HK-2 (cell line): ENCODE measurements at regions not wholly inside any gene's neighbourhood (a gene's known extent, or its start where the extent isn't known, plus 50 kb on each side); places are given as distances from the start of the nearest gene placed in this dataset.
"Not testable (repeated sequence)": the region's sequence is repeated elsewhere in the genome, so short reads cannot be mapped to it uniquely, and the experiment has no call there.

Experiments
- DNase-seq: peaks from one replicate; pipeline ENCODE4 v3.0.0-alpha.2; 2018; ENCODE audit not compliant: unreplicated experiment

DNA sequence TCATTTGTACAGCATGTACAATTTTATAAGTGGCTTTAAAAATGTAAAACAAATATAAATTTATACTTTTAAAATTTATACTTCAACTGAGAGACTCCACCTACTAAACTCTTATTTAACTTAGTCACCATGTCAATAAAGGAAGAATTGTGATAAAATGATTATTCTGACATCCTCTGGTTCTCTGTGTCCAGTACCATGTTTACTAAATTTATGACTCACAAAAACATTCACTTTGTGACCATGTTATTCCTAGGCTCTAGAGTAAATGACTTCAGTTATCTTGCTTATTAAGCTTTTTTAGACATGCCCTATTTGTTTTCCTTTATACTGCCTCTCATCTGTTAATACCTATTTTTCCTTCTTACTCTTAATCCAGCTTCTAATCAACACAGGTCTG is 959.6 kb upstream of the SLC39A10 start:
- no peak for DNase-seq

DNA sequence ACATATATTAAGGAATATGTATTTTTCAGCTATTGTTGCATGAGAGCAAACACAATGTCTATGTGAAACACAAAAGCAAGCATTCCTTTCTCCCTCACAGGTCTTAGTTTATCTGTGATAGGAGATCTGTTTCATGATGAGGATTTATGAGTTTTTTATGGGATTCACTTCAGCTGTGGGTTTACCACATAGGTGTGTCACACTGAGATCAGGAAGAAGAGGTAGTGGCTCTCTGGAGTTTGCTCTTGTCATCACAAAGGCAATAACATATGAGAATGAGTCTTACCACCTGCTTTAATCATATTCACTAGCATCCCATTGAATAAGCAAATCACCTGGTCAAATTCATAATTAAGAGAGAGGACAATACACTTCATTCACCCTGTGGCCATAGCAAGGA is 960.3 kb upstream of the SLC39A10 start:
- DNase-seq = no peak

DNA sequence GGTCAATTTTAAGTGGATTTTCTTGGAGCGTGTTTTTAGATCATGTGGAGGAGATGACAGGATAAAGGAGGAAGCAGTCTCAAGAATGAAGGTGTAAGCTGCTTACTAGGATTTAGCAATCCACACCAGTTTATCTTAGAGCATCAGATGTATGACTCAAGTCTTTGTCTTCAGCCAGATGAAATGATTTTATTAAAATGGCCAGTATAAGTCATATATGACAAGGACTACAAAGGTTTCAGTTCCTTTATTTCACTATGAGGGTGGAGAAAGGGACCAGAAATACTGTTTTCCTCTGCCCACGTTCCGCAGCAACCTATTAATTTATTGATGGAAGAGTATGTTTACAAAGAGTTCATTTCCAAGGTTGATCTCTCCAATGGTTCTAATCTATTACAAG is 970.5 kb upstream of the SLC39A10 start:
- DNase-seq = no peak

DNA sequence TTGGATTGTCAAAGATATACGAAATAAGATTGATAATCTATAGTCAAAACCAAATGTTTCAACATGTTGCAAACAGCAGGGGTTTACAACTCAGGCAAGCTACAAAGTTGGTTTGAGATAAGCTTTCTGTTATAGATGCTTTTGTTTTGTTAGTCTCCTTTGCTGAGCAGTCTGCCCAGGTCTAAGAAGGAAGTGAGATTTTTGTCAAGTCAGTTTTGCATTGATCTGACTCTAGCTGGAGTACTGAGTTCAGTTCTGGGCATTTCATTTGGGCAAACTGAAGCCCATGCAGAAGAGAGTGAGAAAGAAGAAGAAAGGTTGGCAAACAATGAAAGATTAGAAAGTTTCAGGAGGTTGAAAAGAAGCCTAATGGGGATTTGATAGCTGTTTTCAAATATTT is 983.0 kb upstream of the SLC39A10 start:
- no peak for DNase-seq

- no peak for DNase-seq
These were observed 984.0 kb upstream of the SLC39A10 start for GRCh38 chr2:194672994-194673393.

GRCh38 chr2:194661431-194661830 is 995.6 kb upstream of the SLC39A10 start:
- no peak for DNase-seq

DNA sequence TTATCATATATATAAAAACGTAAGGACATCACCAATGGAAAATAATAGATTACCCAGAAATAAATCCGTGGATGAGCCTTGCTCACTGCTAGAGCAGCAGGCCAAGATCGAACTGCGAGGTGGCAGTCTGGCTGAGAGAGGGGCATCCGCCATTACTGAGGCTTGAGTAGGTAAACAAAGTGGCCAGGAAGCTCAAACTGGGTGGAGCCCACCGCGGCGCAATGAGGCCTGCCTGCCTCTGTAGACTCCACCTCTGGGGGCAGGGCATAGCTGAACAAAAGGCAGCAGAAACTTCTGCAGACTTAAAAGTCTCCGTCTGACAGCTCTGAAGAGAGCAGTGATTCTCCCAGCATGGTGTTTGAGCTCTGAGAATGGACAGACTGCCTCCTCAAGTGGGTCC is 1018.0 kb upstream of the SLC39A10 start:
- DNase-seq = not testable (repeated sequence)

GRCh38 chr2:194621945-194622344 is 1035.1 kb upstream of the SLC39A10 start:
- DNase-seq = no peak

- DNase-seq = no peak
These were observed 1037.7 kb upstream of the SLC39A10 start for GRCh38 chr2:194619366-194619765.

DNA sequence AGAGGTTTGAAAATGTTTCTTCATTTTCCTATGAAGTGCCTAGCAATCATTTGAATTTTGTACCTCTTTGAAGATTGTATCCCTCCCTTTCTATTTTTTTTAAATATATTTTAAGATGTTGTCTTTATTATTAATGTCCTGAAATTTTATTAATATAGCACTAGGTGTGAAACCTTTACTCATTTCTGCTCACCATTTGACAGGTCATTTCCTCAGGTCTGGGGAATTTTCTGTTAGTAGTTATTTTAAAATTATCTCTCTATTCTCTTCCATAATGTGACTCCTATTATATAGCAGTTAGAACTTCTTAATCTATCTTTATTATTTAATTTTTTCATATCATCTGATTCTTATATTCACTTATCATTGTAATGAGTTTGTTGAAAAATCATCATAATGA is 1038.6 kb upstream of the SLC39A10 start:
- no peak for DNase-seq

DNA sequence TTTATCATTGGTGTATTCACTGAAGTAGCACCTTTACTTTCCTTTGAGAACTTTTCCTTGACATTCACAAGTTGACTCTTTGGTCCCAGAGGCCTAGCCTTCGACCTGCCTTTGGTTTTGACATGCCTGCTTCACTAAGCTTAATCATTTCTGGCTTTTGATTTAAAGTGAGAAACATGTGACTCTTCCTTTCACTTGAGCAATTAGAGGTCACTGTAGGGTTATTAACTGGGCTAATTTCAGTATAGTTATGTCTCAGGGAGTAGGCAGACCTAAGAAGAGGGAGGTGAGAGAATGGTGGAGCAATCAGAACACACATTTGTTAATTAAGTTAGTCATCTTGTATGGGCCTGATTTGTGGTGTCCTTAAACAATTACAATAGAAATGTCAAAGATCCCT is 1040.7 kb upstream of the SLC39A10 start:
- no peak for DNase-seq

DNA sequence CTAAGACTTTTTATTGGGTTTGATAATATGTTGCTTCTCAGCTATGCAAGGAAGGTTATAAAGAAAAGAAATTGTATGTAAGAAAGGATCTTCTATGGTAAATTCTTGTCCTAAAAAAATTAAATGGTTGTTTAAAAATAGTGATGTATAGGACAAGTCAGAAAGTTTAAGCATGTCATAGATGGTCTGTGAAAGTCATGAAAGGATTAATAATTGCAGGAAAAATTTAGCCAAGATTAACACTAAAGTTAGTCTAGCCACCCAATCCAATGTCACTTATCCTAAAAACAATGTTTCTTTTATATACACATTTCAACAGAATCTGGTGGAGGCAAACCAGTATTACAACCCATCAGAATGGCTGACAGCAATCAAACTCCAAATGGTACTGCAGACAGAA is 1046.7 kb upstream of the SLC39A10 start:
- no peak for DNase-seq

DNA sequence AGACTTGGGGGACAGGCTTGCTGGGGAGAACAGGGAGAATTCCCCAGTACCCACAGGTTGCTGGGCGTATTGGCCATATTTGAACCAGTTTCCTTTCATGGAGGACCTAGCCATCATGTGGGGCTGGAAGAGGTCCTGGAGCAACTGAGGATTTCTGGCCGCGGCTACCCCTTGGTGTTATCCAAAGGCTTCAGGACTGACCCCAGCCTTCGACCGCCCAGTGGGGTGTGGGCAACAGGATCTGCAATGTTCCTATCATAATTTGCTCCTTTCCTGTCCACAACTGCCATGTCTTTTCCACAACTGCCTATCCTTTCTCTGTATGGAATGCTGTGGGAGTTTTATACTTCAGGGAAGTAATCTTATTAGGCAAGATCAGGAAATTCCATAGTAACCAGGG is 1053.6 kb upstream of the SLC39A10 start:
- no peak for DNase-seq

GRCh38 chr2:194602750-194603149 is 1054.3 kb upstream of the SLC39A10 start:
- no peak for DNase-seq

DNA sequence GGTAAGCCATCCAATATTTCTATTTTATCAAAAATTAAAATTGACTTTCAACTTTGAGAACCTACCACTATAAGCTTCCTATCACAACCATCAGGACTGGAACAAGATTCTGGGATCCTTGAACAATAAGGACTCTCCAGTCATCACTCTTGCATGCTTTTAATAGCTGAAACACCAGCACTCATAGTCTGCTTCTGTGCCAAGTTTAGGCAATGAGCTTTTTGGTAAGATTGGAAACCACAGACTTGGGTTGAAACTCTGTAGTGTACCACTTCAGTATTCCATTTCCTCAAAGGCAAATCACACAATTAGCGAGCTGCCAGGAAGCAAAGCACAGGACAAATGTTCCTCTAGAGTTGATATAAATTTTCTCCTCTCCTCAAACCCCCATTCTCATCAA is 1065.8 kb upstream of the SLC39A10 start:
- DNase-seq = no peak

- no peak for DNase-seq
These were observed 1069.2 kb upstream of the SLC39A10 start for GRCh38 chr2:194587739-194588270.

GRCh38 chr2:194567661-194568017 is 1089.4 kb upstream of the SLC39A10 start:
- no peak for DNase-seq

GRCh38 chr2:194566907-194567660 is 1089.9 kb upstream of the SLC39A10 start:
- no peak for DNase-seq

DNA sequence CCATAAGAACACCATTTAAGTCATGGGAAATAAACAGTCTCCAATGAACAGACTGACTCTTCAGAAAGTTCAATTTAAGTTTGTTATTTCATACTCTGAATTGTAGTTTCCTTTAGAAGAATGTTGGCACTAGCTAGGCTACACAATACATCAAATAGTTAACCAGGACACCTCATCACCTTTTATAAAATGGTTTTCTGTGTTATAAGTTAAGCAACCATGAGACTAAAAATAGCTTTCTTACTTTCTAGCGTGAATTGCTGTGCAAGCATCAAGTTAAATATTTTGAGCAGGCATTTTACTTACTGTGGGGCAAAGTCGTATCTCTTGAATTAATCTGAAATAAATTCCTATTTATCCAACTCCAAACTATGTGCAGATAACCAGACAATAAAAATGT is 1092.6 kb upstream of the SLC39A10 start:
- no peak for DNase-seq

- DNase-seq = no peak
These were observed 1094.7 kb upstream of the SLC39A10 start for GRCh38 chr2:194562329-194562728.

GRCh38 chr2:194559964-194560363 is 1097.1 kb upstream of the SLC39A10 start:
- no peak for DNase-seq

GRCh38 chr2:194559523-194559922 is 1097.5 kb upstream of the SLC39A10 start:
- no peak for DNase-seq

DNA sequence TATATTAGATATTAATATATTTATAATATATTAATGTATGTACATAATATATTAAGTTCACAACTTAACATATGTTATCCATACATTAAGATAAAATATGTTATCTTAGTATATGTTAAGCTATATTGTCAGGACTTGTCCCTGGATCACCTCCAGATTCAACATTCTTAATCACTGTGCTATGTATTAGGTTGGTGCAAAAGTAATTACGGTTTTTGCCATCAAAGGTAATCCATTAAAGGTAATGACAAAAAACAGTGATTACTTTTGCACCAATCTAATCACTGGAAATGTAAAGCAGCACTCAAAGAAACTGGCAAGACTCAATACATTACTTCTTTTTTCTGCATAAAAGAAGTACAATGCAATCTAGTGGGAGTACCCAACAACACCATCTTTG is 1099.0 kb upstream of the SLC39A10 start:
- DNase-seq = no peak

- no peak for DNase-seq
These were observed 1100.4 kb upstream of the SLC39A10 start for GRCh38 chr2:194556629-194557028.
